ENCODE measurements at regions not wholly inside any gene's neighbourhood (a gene's known extent, or its start where the extent isn't known, plus 50 kb on each side); places are given as distances from the start of the nearest gene placed in this dataset.

- Histone ChIP-seq H3K4me2 (ENCODE audit: low read depth, low read length) (no peak overlapping the region), H3K4me1 (ENCODE audit: insufficient read depth, low read length) (no peaks in the 10 kb centered on the region), H2AFZ (ENCODE audit: low read length) (no peak overlapping the region), H4K20me1 (ENCODE audit: insufficient read depth, low read length) (no peaks in the 10 kb centered on the region), H3K4me3 (replicated peaks in 1 of 3; ENCODE audit: insufficient read depth in 1 of 3, low read depth in 2 of 3, low read length in 3 of 3) (no peak overlapping the region), H3K79me2 (ENCODE audit: insufficient read depth, low read length) (no peaks in the 10 kb centered on the region), H3K27ac (ENCODE audit: extremely low read length, insufficient read depth, low read length) (no peak overlapping the region), H3K36me3 (replicated peaks in 1 of 2; ENCODE audit: control insufficient read depth in 1 of 2, insufficient read depth in 2 of 2, low read length in 2 of 2) (no peaks in the 10 kb centered on the region), H3K9me3 (ENCODE audit: low read length) (no peaks in the 10 kb centered on the region), H3K9ac (ENCODE audit: insufficient read depth, low read depth, low read length) (no peak overlapping the region), H3K27me3 (ENCODE audit: control insufficient read depth in 1 of 2, insufficient read depth in 2 of 2, low read length in 2 of 2) (no peaks in the 10 kb centered on the region)
- no peak for ATAC-seq
- in situ Hi-C loops (cut with HindIII; ENCODE audit: extremely low pct_ligation_motif_present, low pct_unique_long_range_greater_than_20kb) (no loop called here), intact Hi-C loops (cut with micrococcal nuclease; ENCODE audit: unreplicated experiment) (no loop called here)
- 4% methylated on average over 6 of the region's 13 CpGs for WGBS (ENCODE audit: low lambda C conversion rate)
- FAIRE-seq, result no peak
- TF ChIP-seq AGO1 (IDR thresholded peaks at IDR 0.05; ENCODE audit: low read depth, low read length, poor library complexity, severe bottlenecking) (no peak), MED8 (CRISPR knock-in tag; IDR thresholded peaks at IDR 0.05; ENCODE audit: insufficient replicate concordance) (no peak), ZNF670 (CRISPR knock-in tag; IDR thresholded peaks at IDR 0.05; ENCODE audit: borderline replicate concordance) (no peak), ONECUT2 (CRISPR knock-in tag; IDR thresholded peaks at IDR 0.05) (no peak), ZHX1 (CRISPR knock-in tag; IDR thresholded peaks at IDR 0.05; ENCODE audit: low read depth) (no peak), ZNF142 (CRISPR knock-in tag; IDR thresholded peaks at IDR 0.05) (no peak), ZNF747 (CRISPR knock-in tag; IDR thresholded peaks at IDR 0.05; ENCODE audit: borderline replicate concordance) (no peak), MIXL1 (CRISPR knock-in tag; IDR thresholded peaks at IDR 0.05) (no peak), HOXA9 (CRISPR knock-in tag; IDR thresholded peaks at IDR 0.05; ENCODE audit: borderline replicate concordance) (no peak)
- ChIA-PET CTCF (ENCODE audit: low intra/inter-chr PET ratio, low total read pairs) (no interaction called here), POLR2A (no interaction called here)
- BruUV-seq (replicated peaks), result no TSS peak
- DNase-seq (ENCODE audit: low spot score), result no peak
These were observed 398.7 kb downstream of the TMEM121 start for GRCh38 chr14:105924951-105925591.

All from HepG2 (cell line).